ENCODE measurements at regions not wholly inside any gene's neighbourhood (a gene's known extent, or its start where the extent isn't known, plus 50 kb on each side); places are given as distances from the start of the nearest gene placed in this dataset.

- Histone ChIP-seq H3K4me3 (ENCODE audit: low read depth, low read length) (no peak overlapping the region), H3K4me1 (ENCODE audit: control insufficient read depth, insufficient read depth, low read length) (no peaks in the 10 kb centered on the region), H3K36me3 (ENCODE audit: control insufficient read depth in 2 of 2, insufficient read depth in 1 of 2, low read length in 2 of 2) (no peaks in the 10 kb centered on the region), H3K27ac (ENCODE audit: extremely low read depth, low read depth, low read length) (no peak overlapping the region), H3K9me3 (ENCODE audit: control insufficient read depth, insufficient read depth, low read depth, low read length) (no peaks in the 10 kb centered on the region)
- ChIA-PET CTCF (interaction anchor here (0.6 to 0.9 kb wide), 2 partner anchors 12 to 14 kb away, joined by 3 to 5 read pairs; no protein-coding TSS in a partner anchor), POLR2A (no interaction called here)
- TF ChIP-seq ZNF366 (tag by site-specific recombination; conservative IDR thresholded peaks at IDR 0.05) (no peak), ZNF426 (tag by site-specific recombination; IDR thresholded peaks at IDR 0.05) (no peak), HOXA7 (CRISPR knock-in tag; IDR thresholded peaks at IDR 0.05; ENCODE audit: borderline replicate concordance) (no peak), ZNF16 (tag by site-specific recombination; IDR thresholded peaks at IDR 0.05; ENCODE audit: low read depth) (no peak), REST (tag by site-specific recombination; IDR thresholded peaks at IDR 0.05) (no peak), ZNF548 (tag by site-specific recombination; IDR thresholded peaks at IDR 0.05) (no peak), ZNF19 (tag by site-specific recombination; IDR thresholded peaks at IDR 0.05; ENCODE audit: low read depth) (no peak), ZNF133 (tag by site-specific recombination; IDR thresholded peaks at IDR 0.05) (no peak), ZNF26 (tag by site-specific recombination; IDR thresholded peaks at IDR 0.05) (no peak), ZXDB (tag by site-specific recombination; IDR thresholded peaks at IDR 0.05) (no peak), OVOL3 (tag by site-specific recombination; IDR thresholded peaks at IDR 0.05) (no peak), ZNF580 (tag by site-specific recombination; IDR thresholded peaks at IDR 0.05) (no peak)
Observed at GRCh38 chr1:50285994-50286393, 137.2 kb downstream of the DMRTA2 start.

GRCh38 chr1:50279622-50280330 lies 143.5 kb downstream of the DMRTA2 start:
- POLR2A ChIA-PET: no interaction called here
- Histone ChIP-seq H3K27ac (ENCODE audit: extremely low read depth, low read depth, low read length) (no peak overlapping the region), H3K4me3 (ENCODE audit: low read depth, low read length) (no peak overlapping the region), H3K36me3 (ENCODE audit: control insufficient read depth in 2 of 2, insufficient read depth in 1 of 2, low read length in 2 of 2) (no peaks in the 10 kb centered on the region), H3K9me3 (ENCODE audit: control insufficient read depth, insufficient read depth, low read depth, low read length) (no peaks in the 10 kb centered on the region), H3K4me1 (ENCODE audit: control insufficient read depth, insufficient read depth, low read length) (no peaks in the 10 kb centered on the region)
- CTCF ChIA-PET: interaction anchor here (0.7 to 1.8 kb wide), 2 partner anchors 39 to 69 kb away, joined by 4 read pairs; no protein-coding TSS in a partner anchor
- TF ChIP-seq CTCF (tag by site-specific recombination; IDR thresholded peaks at IDR 0.05) (no peak), SALL2 (tag by site-specific recombination; IDR thresholded peaks at IDR 0.05; ENCODE audit: borderline replicate concordance) (no peak), ZNF404 (tag by site-specific recombination; IDR thresholded peaks at IDR 0.05) (no peak), ZNF561 (tag by site-specific recombination; IDR thresholded peaks at IDR 0.05; ENCODE audit: borderline replicate concordance) (no peak), ZFP3 (tag by site-specific recombination; IDR thresholded peaks at IDR 0.05; ENCODE audit: low read depth) (no peak), HIC1 (tag by site-specific recombination; IDR thresholded peaks at IDR 0.05) (no peak), ZNF837 (tag by site-specific recombination; IDR thresholded peaks at IDR 0.05) (no peak), FEZF1 (tag by site-specific recombination; IDR thresholded peaks at IDR 0.05) (no peak), KLF10 (tag by site-specific recombination; IDR thresholded peaks at IDR 0.05) (no peak), ZNF398 (tag by site-specific recombination; IDR thresholded peaks at IDR 0.05) (no peak), ZNF140 (tag by site-specific recombination; IDR thresholded peaks at IDR 0.05) (no peak)
